HG03039 (cell line): ENCODE measurements at regions not wholly inside any gene's neighbourhood (a gene's known extent, or its start where the extent isn't known, plus 50 kb on each side); places are given as distances from the start of the nearest gene placed in this dataset.

Experiments used
- ATAC-seq: cut with Tn5 transposase; IDR thresholded peaks from one replicate; pipeline ENCODE4 v1.9.1; 2021; ENCODE audit warnings: mild to moderate bottlenecking, moderate library complexity; ENCODE audit not compliant: unreplicated experiment

- ATAC-seq: no peak
These were observed 432.0 kb downstream of the LMO4 start for GRCh38 chr1:87760654-87761053.

GRCh38 chr1:87763483-87763882 is 434.8 kb downstream of the LMO4 start:
- no peak for ATAC-seq

GRCh38 chr1:87765057-87765680 is 436.5 kb downstream of the LMO4 start:
- no peak for ATAC-seq

GRCh38 chr1:87765681-87766070 is 437.0 kb downstream of the LMO4 start:
- no peak for ATAC-seq

GRCh38 chr1:87766737-87767136 is 438.1 kb downstream of the LMO4 start:
- no peak for ATAC-seq

- ATAC-seq: no peak
These were observed 450.2 kb downstream of the LMO4 start for GRCh38 chr1:87778896-87779295.

- no peak for ATAC-seq
These were observed 452.9 kb downstream of the LMO4 start for GRCh38 chr1:87781554-87781953.

GRCh38 chr1:87783315-87783714 is 454.6 kb downstream of the LMO4 start:
- ATAC-seq: no peak

- no peak for ATAC-seq
These were observed 456.7 kb downstream of the LMO4 start for GRCh38 chr1:87785386-87785785.

GRCh38 chr1:87786229-87786628 is 457.5 kb downstream of the LMO4 start:
- no peak for ATAC-seq

GRCh38 chr1:87786861-87787545 is 458.3 kb downstream of the LMO4 start:
- ATAC-seq: no peak

GRCh38 chr1:87787551-87787950 is 458.9 kb downstream of the LMO4 start:
- ATAC-seq: no peak

- ATAC-seq: no peak
These were observed 462.1 kb downstream of the LMO4 start for GRCh38 chr1:87790756-87791155.

GRCh38 chr1:87791931-87792740 is 463.5 kb downstream of the LMO4 start:
- ATAC-seq: no peak

GRCh38 chr1:87794788-87795614 is 466.3 kb downstream of the LMO4 start:
- ATAC-seq: no peak

- ATAC-seq: no peak
These were observed 467.1 kb downstream of the LMO4 start for GRCh38 chr1:87795615-87796337.

GRCh38 chr1:87796471-87796901 is 467.8 kb downstream of the LMO4 start:
- no peak for ATAC-seq

- ATAC-seq: no peak
These were observed 470.8 kb downstream of the LMO4 start for GRCh38 chr1:87799451-87799850.

GRCh38 chr1:87800006-87800405 is 471.3 kb downstream of the LMO4 start:
- ATAC-seq: no peak

- ATAC-seq: no peak
These were observed 474.7 kb downstream of the LMO4 start for GRCh38 chr1:87803375-87803774.
